ENCODE measurements at regions not wholly inside any gene's neighbourhood (a gene's known extent, or its start where the extent isn't known, plus 50 kb on each side); places are given as distances from the start of the nearest gene placed in this dataset.

DNA sequence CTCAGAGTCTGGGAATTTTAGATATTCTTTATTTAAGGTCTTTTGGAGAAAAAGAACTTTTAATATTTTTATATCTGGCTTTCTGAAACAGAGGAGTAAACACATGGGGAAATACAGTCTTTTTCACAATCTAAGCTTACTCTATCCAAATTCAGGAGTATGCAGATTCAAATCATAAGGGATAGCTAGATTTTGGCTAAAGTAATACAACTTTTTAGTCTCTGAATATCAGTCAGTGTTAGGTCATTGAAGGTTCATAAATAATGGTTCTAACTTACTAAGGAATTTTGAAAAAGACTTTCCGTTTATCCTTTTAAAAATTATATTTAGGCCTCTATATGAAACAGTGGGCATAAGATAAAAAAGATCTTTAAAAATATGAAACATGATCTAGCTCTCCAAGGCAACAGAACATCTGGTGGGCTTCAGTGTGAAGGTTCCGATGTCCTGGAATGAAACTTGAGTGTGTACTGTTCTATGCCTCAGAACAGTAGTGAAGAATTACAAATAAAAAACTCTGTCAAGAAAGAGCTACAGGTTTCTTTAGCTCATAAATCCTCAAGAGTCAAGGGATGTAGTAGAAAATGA is 165.2 kb upstream of the PDGFD start:
- TF ChIP-seq CTCF (IDR thresholded peaks at IDR 0.05) (no peak), POLR2A (IDR thresholded peaks at IDR 0.05) (no peak), EP300 (IDR thresholded peaks at IDR 0.05) (no peak)

Measured in ovary (tissue), 3 donors.